Type B pancreatic cell (in vitro differentiated cells): ENCODE measurements at regions not wholly inside any gene's neighbourhood (a gene's known extent, or its start where the extent isn't known, plus 50 kb on each side); places are given as distances from the start of the nearest gene placed in this dataset.

Experiments
- DNase-seq: peaks from one replicate; pipeline ENCODE4 v3.0.0; 2021; ENCODE audit warnings: mixed read lengths; ENCODE audit not compliant: unreplicated experiment; ENCODE audit errors: extremely low spot score
- H3K27ac Mint-ChIP-seq: 2 replicates; pipeline ENCODE4 v1.8.0; 2021; ENCODE audit warnings: mild to moderate bottlenecking, mixed read lengths
- H3K27me3 Mint-ChIP-seq: 2 replicates; pipeline ENCODE4 v1.8.0; 2021; ENCODE audit warnings: mixed read lengths
- H3K36me3 Mint-ChIP-seq: 2 replicates; pipeline ENCODE4 v1.8.0; 2021; ENCODE audit warnings: mixed read lengths
- H3K4me1 Mint-ChIP-seq: one replicate; pipeline ENCODE4 v1.8.0; 2021; ENCODE audit warnings: mixed read lengths; ENCODE audit not compliant: unreplicated experiment
- H3K4me3 Mint-ChIP-seq: 2 replicates; pipeline ENCODE4 v1.8.0; 2021; ENCODE audit warnings: mild to moderate bottlenecking, mixed read lengths
- H3K9me3 Mint-ChIP-seq: 2 replicates; pipeline ENCODE4 v1.8.0; 2021; ENCODE audit warnings: mixed read lengths
- TF ChIP-seq, protein P1 (sequence below): fragments of 200-600 bp; sonication (generic); conservative IDR thresholded peaks from 2 replicates; pipeline ENCODE4 v1.5.0; 2021; ENCODE audit warnings: antibody characterized with exemption, mild to moderate bottlenecking

DNA sequence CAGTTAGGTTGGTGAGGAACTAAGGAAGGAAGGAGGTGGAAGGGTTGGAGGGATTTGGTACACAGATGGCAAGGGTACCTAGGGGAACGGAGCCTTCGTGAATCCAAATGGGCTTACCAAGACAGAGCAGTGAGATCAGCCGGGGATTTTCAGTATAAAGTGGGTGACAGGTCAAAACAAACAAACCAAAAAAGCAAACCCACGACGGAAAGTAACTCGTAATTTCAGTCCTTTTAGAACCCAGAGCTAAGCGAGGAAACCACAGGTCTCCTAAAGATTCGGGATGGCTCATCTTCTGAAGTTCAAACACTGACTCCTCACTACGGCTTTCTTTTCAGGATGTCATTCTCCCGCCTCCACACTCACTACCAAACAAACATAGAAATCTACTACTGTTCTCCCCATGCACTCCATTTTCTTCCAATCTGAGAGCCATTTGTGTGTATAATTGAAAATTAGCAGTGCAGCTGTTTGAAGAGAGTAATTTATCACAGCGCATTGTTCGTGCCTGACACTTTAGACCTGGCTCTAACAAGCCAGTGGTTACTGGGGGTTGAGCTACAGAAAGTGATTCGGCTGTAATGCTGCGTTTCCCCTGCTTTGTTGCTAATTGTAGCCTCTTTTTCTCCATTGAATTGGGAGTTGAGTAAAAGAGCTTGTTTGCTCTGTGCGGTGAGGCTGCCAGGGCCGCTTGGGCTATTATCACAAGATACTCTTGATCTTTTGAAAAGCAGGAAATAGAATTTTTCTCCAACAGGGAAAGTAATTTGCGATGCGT, 64.7 kb upstream of the CCDC39 start:
- TF ChIP-seq, protein P1, sequence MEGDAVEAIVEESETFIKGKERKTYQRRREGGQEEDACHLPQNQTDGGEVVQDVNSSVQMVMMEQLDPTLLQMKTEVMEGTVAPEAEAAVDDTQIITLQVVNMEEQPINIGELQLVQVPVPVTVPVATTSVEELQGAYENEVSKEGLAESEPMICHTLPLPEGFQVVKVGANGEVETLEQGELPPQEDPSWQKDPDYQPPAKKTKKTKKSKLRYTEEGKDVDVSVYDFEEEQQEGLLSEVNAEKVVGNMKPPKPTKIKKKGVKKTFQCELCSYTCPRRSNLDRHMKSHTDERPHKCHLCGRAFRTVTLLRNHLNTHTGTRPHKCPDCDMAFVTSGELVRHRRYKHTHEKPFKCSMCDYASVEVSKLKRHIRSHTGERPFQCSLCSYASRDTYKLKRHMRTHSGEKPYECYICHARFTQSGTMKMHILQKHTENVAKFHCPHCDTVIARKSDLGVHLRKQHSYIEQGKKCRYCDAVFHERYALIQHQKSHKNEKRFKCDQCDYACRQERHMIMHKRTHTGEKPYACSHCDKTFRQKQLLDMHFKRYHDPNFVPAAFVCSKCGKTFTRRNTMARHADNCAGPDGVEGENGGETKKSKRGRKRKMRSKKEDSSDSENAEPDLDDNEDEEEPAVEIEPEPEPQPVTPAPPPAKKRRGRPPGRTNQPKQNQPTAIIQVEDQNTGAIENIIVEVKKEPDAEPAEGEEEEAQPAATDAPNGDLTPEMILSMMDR = no peak
- no peak for DNase-seq
- peaks cover 12% of the 10 kb centered on the region for H3K4me1 Mint-ChIP-seq
- H3K9me3 Mint-ChIP-seq = no peaks in the 10 kb centered on the region
- no peak overlapping the region for H3K27ac Mint-ChIP-seq
- peak overlapping the region; percentile 9 for H3K4me3 Mint-ChIP-seq
- H3K27me3 Mint-ChIP-seq = peaks cover 25% of the 10 kb centered on the region
- H3K36me3 Mint-ChIP-seq = no peaks in the 10 kb centered on the region

DNA sequence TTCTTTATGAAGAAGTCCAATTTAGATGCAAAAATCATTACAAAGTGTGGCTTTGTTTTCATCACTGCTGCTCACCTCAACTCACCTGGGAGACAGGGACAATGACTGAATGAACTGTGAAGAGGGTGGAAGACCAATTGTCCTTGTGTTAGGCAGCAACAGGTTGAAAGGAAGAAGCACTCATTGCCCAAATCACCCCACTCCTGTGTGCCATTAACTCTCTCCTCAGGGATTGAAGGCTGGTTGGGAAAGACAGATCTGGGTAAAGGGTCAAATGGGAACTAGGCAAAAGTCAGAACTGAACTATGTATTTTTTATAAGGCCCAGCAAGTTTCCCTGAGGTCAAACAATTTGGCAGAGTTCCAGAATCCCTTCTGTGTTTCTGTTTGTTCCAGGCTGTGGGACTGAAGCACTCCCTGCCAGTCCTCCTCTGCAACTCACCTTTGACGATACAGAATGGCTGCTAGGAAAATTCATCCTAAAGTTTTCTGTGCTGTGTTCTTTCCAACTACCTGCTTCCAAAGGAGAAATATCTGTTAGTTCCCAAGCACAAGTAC, 68.6 kb upstream of the CCDC39 start:
- Mint-ChIP-seq H3K4me1 (peaks cover 12% of the 10 kb centered on the region), H3K36me3 (no peaks in the 10 kb centered on the region), H3K9me3 (no peaks in the 10 kb centered on the region), H3K27ac (no peak overlapping the region), H3K4me3 (no peak overlapping the region), H3K27me3 (peaks cover 20% of the 10 kb centered on the region)
- DNase-seq = no peak
- TF ChIP-seq, protein P1 = no peak

DNA sequence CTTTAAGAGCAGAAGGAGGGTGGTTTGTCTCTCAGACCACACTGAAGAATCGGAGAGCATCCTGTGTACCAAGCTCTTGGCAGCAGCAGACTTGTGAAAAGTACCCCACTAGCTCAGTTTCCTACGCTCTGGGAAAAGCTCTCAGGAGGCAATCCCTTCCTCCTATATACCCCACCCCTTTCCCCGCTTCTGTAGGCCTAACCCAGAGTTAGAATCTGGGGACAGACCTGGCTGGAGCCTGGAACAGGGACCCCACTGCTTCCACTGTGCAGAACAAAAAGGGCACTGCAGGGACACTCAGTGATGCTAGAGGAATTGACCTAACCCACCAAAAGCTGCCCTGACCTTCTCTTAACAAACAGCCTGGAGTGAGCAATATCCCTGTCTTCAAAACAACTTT, 70.0 kb upstream of the CCDC39 start:
- DNase-seq = no peak
- no peak overlapping the region for H3K4me3 Mint-ChIP-seq

DNA sequence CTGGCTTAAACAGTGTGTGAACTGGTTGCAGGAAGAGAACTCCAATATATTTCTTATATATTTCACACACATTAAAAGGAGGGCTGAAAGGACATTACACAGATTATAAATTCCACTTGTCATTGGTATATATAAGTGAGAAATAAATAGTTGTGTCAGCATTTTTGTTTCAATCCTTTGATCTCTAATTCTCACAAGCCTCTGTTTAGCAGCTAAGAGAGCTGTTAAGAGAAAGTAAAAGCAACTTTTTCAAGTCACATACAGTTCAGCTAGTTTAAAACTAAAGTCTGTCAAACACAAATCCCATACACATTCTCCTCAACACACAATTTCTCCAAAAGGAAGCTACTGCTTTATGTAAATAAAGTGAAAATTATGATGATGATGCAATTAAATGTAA, 70.5 kb upstream of the CCDC39 start:
- Mint-ChIP-seq H3K4me3 (no peak overlapping the region), H3K27ac (no peak overlapping the region), H3K4me1 (peaks cover 3% of the 10 kb centered on the region), H3K9me3 (no peaks in the 10 kb centered on the region), H3K27me3 (peaks cover 3% of the 10 kb centered on the region), H3K36me3 (no peaks in the 10 kb centered on the region)
- no peak for DNase-seq
- TF ChIP-seq, protein P1 = no peak

More for the DNA sequence above, 70.0 kb upstream of the CCDC39 start:
- TF ChIP-seq, protein P1 = no peak
- H3K9me3 Mint-ChIP-seq = no peaks in the 10 kb centered on the region
- peaks cover 5% of the 10 kb centered on the region for H3K27me3 Mint-ChIP-seq
- H3K27ac Mint-ChIP-seq = no peak overlapping the region
- peaks cover 5% of the 10 kb centered on the region for H3K4me1 Mint-ChIP-seq
- no peaks in the 10 kb centered on the region for H3K36me3 Mint-ChIP-seq

DNA sequence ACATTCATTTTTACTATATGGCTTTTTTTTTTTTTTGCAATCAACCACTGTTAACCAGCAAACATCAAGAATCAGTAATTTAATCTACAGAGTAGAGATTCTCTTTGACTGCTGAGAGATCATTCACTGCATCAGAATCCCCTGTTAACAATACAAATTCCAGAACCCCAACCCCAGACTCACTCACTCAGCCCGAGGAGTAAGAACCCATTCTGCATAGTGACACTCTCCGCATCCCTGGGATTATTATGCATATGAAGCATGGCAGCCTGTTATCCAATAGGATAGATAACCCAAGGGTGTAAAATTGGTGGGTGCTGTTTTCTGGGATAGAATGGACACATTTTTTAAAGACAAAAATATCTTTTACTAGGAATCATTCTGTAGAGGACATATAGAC, 76.3 kb upstream of the CCDC39 start:
- no peaks in the 10 kb centered on the region for H3K36me3 Mint-ChIP-seq
- DNase-seq = no peak
- no peaks in the 10 kb centered on the region for H3K27me3 Mint-ChIP-seq
- TF ChIP-seq, protein P1 = no peak
- no peaks in the 10 kb centered on the region for H3K9me3 Mint-ChIP-seq
- no peaks in the 10 kb centered on the region for H3K4me1 Mint-ChIP-seq
- no peak overlapping the region for H3K27ac Mint-ChIP-seq
- no peak overlapping the region for H3K4me3 Mint-ChIP-seq
